Body of pancreas (tissue), 4 donors: ENCODE measurements at regions not wholly inside any gene's neighbourhood (a gene's known extent, or its start where the extent isn't known, plus 50 kb on each side); places are given as distances from the start of the nearest gene placed in this dataset.

Experiments used
- ATAC-seq: fragments of 150-250 bp; one replicate; pipeline ENCODE4 v1.9.1; 2016
- DNase-seq, 4 donors: peaks; one replicate each; pipeline ENCODE4 v3.0.0-alpha.2; 2019
- H3K27ac ChIP-seq, 4 donors: fragments of 200-600 bp; sonication (generic); 1 replicate in 3 of 4; 2 replicates in 1 of 4; pipeline versions ENCODE4 v1.5.1 to v1.6.1; 2016 to 2019; ENCODE audit warnings: mild to moderate bottlenecking in 1 of 4, mixed read lengths in 1 of 4, moderate library complexity in 1 of 4
- H3K27me3 ChIP-seq, 2 donors: fragments of 200-600 bp; sonication (generic); one replicate each; pipeline ENCODE4 v1.6.0; 2016; ENCODE audit warnings: mild to moderate bottlenecking in 1 of 2
- H3K36me3 ChIP-seq, 2 donors: fragments of 200-600 bp; sonication (generic); replicated peaks in 1 of 2; 2 replicates each; pipeline ENCODE4 v1.5.1; 2016; ENCODE audit warnings: low read depth in 2 of 2; ENCODE audit not compliant: insufficient read depth in 1 of 2
- H3K4me1 ChIP-seq: fragments of 200-600 bp; sonication (generic); one replicate; pipeline ENCODE4 v1.6.0; 2016
- H3K4me3 ChIP-seq, 2 donors: fragments of 200-600 bp; sonication (generic); 1 replicate in 1 of 2; 2 replicates in 1 of 2; pipeline ENCODE4 v1.5.1; 2016 to 2019
- H3K9me3 ChIP-seq, 3 donors: fragments of 200-600 bp; sonication (generic); 1 replicate in 2 of 3; 2 replicates in 1 of 3; pipeline ENCODE4 v1.5.1; 2016
- CTCF ChIP-seq, 7 experiments: fragments of 450-650 bp in 4 of 7; fragments of 200-600 bp in 3 of 7; sonication (generic) in 3 of 7; IDR thresholded peaks; one replicate each; pipeline ENCODE4 v1.5.1; 2016 to 2019; ENCODE audit warnings: antibody characterized with exemption in 7 of 7
- POLR2A ChIP-seq, 3 donors: fragments of 450-650 bp; IDR thresholded peaks; one replicate each; pipeline ENCODE4 v1.6.1; 2016; ENCODE audit warnings: antibody characterized with exemption in 3 of 3, mild to moderate bottlenecking in 2 of 3
- WGBS, 2 donors: methylation state at CpG; one replicate each; pipeline ENCODE4 v1.1.5; 2017; 5-methylcytosine and 5-hydroxymethylcytosine counted together
- intact Hi-C: fragments of 100-400 bp; cut with DNase I; formaldehyde crosslinking; loops from one replicate; pipeline ENCODE4 v1.15.1; 2023

DNA sequence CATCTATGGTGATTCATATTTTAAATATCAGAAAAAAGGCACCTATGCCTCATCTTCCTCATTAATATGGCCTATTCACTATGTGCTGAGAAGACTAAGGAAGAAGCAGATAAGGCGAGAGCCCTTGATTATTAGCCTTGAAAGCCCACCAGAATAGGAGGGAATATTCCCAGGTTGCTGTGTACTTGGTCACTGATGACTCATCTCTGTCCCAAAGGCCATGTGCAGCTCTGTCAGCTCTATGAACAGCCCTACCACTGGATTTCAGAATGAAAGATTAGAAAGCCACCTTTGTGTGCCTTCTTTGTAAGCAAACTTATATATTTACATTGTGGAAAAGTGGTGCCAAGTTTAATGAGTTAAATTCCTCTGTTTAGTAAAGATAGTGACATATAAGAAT lies 211.5 kb downstream of the NFKBIZ start:
- Histone ChIP-seq H3K27me3 (no peaks in the 10 kb centered on the region), H3K36me3 (no peaks in the 10 kb centered on the region), H3K4me3 (no peak overlapping the region), H3K4me1 (no peaks in the 10 kb centered on the region), H3K27ac (no peak overlapping the region), H3K9me3 (no peaks in the 10 kb centered on the region)
- ATAC-seq (no peak), DNase-seq (no peak)
- WGBS, 2 donors = 60 to 68% methylated on average over 1 of the region's 1 CpG
- TF ChIP-seq CTCF (IDR thresholded peaks at IDR 0.05) (no peak), POLR2A (IDR thresholded peaks at IDR 0.05) (no peak)
- intact Hi-C loops = no loop called here

DNA sequence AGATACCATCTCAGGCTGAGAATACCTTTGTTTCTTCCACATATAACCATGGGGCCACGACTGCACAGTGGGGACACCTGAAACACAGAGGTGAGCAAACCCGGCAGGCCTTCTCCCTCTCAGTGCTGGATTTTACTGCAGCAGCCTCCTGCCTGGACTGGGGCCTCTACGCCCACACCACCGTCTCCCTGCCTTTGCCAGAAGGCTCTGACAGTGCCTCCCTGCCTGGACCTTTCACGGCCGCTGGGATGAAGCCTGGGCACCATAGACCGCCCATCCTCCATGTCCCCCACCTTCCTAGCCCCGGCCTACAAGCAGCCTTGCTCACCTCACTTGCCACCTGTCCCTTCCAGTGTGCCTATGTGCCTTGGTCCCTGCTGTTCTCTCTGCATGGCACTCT lies 214.3 kb downstream of the NFKBIZ start:
- whole genome bisulfite sequencing, 2 donors = 83 to 84% methylated on average over 8 of the region's 8 CpGs
- H3K36me3 ChIP-seq = no peaks in the 10 kb centered on the region
- no peak overlapping the region for H3K27ac ChIP-seq
- no peak for ATAC-seq
- H3K4me1 ChIP-seq = no peaks in the 10 kb centered on the region
- no peaks in the 10 kb centered on the region for H3K9me3 ChIP-seq
- H3K27me3 ChIP-seq = no peaks in the 10 kb centered on the region
- no peak overlapping the region for H3K4me3 ChIP-seq
- intact Hi-C loops = no loop called here
- no peak for DNase-seq
- TF ChIP-seq POLR2A (IDR thresholded peaks at IDR 0.05) = no peak
- TF ChIP-seq CTCF (IDR thresholded peaks at IDR 0.05) = no peak

DNA sequence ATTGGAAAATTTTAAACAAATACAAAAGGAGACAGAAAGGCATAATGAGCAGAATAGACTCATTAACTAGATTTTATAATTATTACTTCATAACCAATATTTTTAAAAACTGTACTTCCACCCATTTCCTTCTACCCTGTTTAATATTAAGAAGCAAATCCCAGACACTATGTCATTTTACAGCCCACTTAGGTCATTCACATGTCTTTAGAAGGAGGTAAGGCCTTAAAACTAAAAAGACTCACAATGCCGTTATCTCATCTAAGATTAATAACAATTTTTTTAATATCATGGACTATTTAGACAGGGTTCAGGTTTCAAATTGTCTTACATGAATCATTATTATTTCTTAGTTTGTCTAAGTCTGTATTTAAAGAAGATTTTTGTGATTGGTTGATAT lies 217.2 kb downstream of the NFKBIZ start:
- H3K36me3 ChIP-seq = no peaks in the 10 kb centered on the region
- H3K27ac ChIP-seq = no peak overlapping the region
- DNase-seq (no peak), ATAC-seq (no peak)
- no peaks in the 10 kb centered on the region for H3K4me1 ChIP-seq
- intact Hi-C loops = no loop called here
- H3K4me3 ChIP-seq = no peak overlapping the region
- TF ChIP-seq CTCF (IDR thresholded peaks at IDR 0.05) (no peak), POLR2A (IDR thresholded peaks at IDR 0.05) (no peak)
- H3K27me3 ChIP-seq = no peaks in the 10 kb centered on the region
- 87 to 96% methylated on average over 1 of the region's 1 CpG for WGBS, 2 donors
- no peaks in the 10 kb centered on the region for H3K9me3 ChIP-seq

GRCh38 chr3:102068327-102068726 lies 219.0 kb downstream of the NFKBIZ start:
- H3K36me3 ChIP-seq = no peaks in the 10 kb centered on the region
- H3K4me1 ChIP-seq = no peaks in the 10 kb centered on the region
- intact Hi-C loops = no loop called here
- H3K27me3 ChIP-seq = no peaks in the 10 kb centered on the region
- no peak for TF ChIP-seq POLR2A (IDR thresholded peaks at IDR 0.05)
- TF ChIP-seq CTCF (IDR thresholded peaks at IDR 0.05) = no peak
- H3K9me3 ChIP-seq = no peaks in the 10 kb centered on the region
- no peak overlapping the region for H3K27ac ChIP-seq
- H3K4me3 ChIP-seq = no peak overlapping the region
- no peak for ATAC-seq
- WGBS, 2 donors = 79 to 91% methylated on average over 1 of the region's 1 CpG
- DNase-seq = no peak

DNA sequence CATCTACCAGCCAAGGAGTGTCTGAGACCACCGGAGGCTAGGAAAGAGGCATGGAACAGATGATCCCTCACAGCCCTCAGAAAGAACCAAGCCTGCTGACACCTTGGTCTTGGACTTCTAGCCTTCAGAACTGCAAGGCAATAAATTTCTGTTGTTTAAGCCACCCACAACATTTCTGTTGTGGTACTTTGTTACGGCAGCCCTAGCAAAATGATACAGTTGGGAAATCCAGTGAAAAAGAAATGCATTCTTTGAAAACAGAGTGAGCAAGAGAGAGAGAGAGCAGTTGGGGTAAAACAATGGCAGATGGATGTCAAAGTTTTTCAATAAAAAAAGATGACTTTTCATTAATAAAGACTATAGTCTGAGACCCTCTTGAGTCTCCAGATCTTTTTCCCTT lies 219.4 kb downstream of the NFKBIZ start:
- H3K4me3 ChIP-seq = no peak overlapping the region
- no peaks in the 10 kb centered on the region for H3K4me1 ChIP-seq
- 82 to 89% methylated on average over 2 of the region's 2 CpGs for WGBS, 2 donors
- no peak overlapping the region for H3K27ac ChIP-seq
- intact Hi-C loops = no loop called here
- no peaks in the 10 kb centered on the region for H3K36me3 ChIP-seq
- TF ChIP-seq CTCF (IDR thresholded peaks at IDR 0.05) = no peak
- TF ChIP-seq POLR2A (IDR thresholded peaks at IDR 0.05) = no peak
- H3K9me3 ChIP-seq = no peaks in the 10 kb centered on the region
- ATAC-seq (no peak), DNase-seq (no peak)
- H3K27me3 ChIP-seq = no peaks in the 10 kb centered on the region
